ENCODE measurements at regions not wholly inside any gene's neighbourhood (a gene's known extent, or its start where the extent isn't known, plus 50 kb on each side); places are given as distances from the start of the nearest gene placed in this dataset.

DNA sequence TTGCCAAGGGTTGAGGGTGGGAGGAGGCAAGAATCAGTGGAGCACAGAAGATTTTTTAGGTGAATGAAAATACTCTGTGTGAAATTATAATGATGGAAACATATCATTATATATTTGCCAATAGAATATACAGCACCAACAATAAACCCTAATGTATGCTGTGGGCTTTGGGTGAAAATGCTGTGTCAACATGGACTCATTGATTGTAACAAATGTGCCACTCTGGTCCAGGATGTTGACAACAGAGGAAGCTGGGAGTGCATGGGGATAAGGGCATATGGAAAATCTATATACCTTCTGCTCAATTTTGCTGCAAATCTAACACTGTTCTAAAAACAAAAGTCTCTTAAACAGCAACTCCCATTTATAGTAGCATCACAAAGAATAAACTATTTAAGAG, 114.3 kb downstream of the LYZL1 start:
- H3K27ac ChIP-seq (ENCODE audit: low read depth, low read length), result no peak overlapping the region
- DNase-seq (ENCODE audit: low read depth, low spot score), result no peak
- no peak overlapping the region for H3K4me3 ChIP-seq (ENCODE audit: low read depth, low read length)
- no peaks in the 10 kb centered on the region; the same call in 1 of the 2 replicates for H3K9me3 ChIP-seq (ENCODE audit: control insufficient read depth, insufficient read depth, low read length)
- CTCF ChIA-PET, result interaction anchor here (1.0 to 4.1 kb wide), 2 partner anchors 11 to 17 kb away, joined by 4 to 17 read pairs; no protein-coding TSS in a partner anchor
- POLR2A ChIA-PET, result no interaction called here
- no peak for TF ChIP-seq CTCF (IDR thresholded peaks at IDR 0.05; ENCODE audit: low read depth, low read length)
- H3K27me3 ChIP-seq (ENCODE audit: control insufficient read depth, insufficient read depth, low read length), result peaks cover 3% of the 10 kb centered on the region

GRCh38 chr10:29407280-29407858, 118.5 kb downstream of the LYZL1 start:
- Histone ChIP-seq H3K27ac (ENCODE audit: low read depth, low read length) (no peak overlapping the region), H3K4me3 (ENCODE audit: low read depth, low read length) (no peak overlapping the region), H3K27me3 (ENCODE audit: control insufficient read depth, insufficient read depth, low read length) (no peaks in the 10 kb centered on the region), H3K9me3 (ENCODE audit: control insufficient read depth, insufficient read depth, low read length) (no peaks in the 10 kb centered on the region; the same call in none of the 2 replicates)
- ChIA-PET POLR2A (interaction anchor here (0.5 kb wide), 1 partner anchor 1195 kb away, joined by 4 read pairs; no protein-coding TSS in a partner anchor), CTCF (interaction anchor here (0.8 to 5.2 kb wide), 6 partner anchors 15 to 743 kb away, joined by 3 to 36 read pairs (median 6); no protein-coding TSS in a partner anchor)
- no peak for TF ChIP-seq CTCF (IDR thresholded peaks at IDR 0.05; ENCODE audit: low read depth, low read length)
- DNase-seq (ENCODE audit: low read depth, low spot score), result no peak

Data from AG04450 (cell line).